Left lung (tissue), 4 donors: ENCODE measurements at regions not wholly inside any gene's neighbourhood (a gene's known extent, or its start where the extent isn't known, plus 50 kb on each side); places are given as distances from the start of the nearest gene placed in this dataset.

Experiments used
- ATAC-seq: fragments of 200-7000 bp; cut with Tn5 transposase; one replicate; pipeline ENCODE4 v1.9.1; 2020; ENCODE audit warnings: moderate library complexity
- DNase-seq, 4 donors: peaks; one replicate each; pipeline ENCODE4 v3.0.0-alpha.2; 2013 to 2020
- H3K27ac ChIP-seq, 2 donors: fragments of 200-600 bp; sonication (generic) in 1 of 2; one replicate each; pipeline versions ENCODE4 v1.5.0 to v1.8.0; 2020 to 2021
- H3K27me3 ChIP-seq, 2 donors: fragments of 200-600 bp; sonication (generic) in 1 of 2; one replicate each; pipeline versions ENCODE4 v1.5.0 to v1.8.0; 2020 to 2021
- H3K36me3 ChIP-seq, 2 donors: fragments of 200-600 bp; sonication (generic) in 1 of 2; one replicate each; pipeline versions ENCODE4 v1.5.0 to v1.8.0; 2020 to 2021
- H3K4me1 ChIP-seq, 2 donors: fragments of 200-600 bp; one replicate each; pipeline ENCODE4 v1.8.0; 2021
- H3K4me3 ChIP-seq, 2 donors: fragments of 200-600 bp; sonication (generic) in 1 of 2; one replicate each; pipeline versions ENCODE4 v1.5.0 to v1.8.0; 2020 to 2021; ENCODE audit warnings: mild to moderate bottlenecking in 1 of 2
- H3K9me3 ChIP-seq, 2 donors: fragments of 200-600 bp; sonication (generic) in 1 of 2; one replicate each; pipeline versions ENCODE4 v1.5.0 to v1.8.0; 2020 to 2021
- intact Hi-C, 2 donors: fragments of 100-400 bp; cut with DNase I; formaldehyde crosslinking; loops; one replicate each; pipeline versions ENCODE4 v1.11.2 to v1.14.2; 2022
- TF ChIP-seq, protein P1 (sequence below), 2 donors: fragments of 200-600 bp; sonication (generic) in 1 of 2; IDR thresholded peaks; one replicate each; pipeline versions ENCODE4 v1.5.0 to v1.8.0; 2021; ENCODE audit warnings: antibody characterized with exemption in 2 of 2
- donor health status: DM: no; HTN: yes; CAD: no.
- donor health status: DM: no; HTN: no; CAD: no.

DNA sequence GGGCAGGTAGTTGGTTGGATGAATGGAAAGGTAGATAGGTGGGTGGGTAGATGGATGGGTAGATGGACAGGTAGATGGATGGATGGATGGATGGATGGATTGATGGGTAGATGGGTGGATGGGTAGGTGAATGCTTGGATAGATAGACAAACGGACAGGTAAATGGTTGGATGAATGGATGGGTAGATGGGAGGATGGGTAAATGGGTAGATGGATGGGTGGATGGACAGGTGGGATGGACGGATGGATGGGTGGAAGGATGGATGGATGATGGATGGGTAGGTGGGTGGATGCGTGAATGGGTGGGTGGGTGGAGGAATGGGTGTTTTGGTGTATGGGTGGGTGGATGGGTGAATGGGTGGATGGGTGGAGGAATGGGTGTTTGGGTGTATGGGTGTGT is 50.1 kb upstream of the ASAP2 start:
- no peak for DNase-seq
- Histone ChIP-seq H3K9me3 (no peaks in the 10 kb centered on the region), H3K36me3 (no peaks in the 10 kb centered on the region), H3K27me3 (no peaks in the 10 kb centered on the region), H3K4me3 (no peak overlapping the region), H3K27ac (no peak overlapping the region), H3K4me1 (peaks cover 0 to 14% of the 10 kb centered on the region in 2 donors)
- ATAC-seq, result no peak
- TF ChIP-seq, protein P1, sequence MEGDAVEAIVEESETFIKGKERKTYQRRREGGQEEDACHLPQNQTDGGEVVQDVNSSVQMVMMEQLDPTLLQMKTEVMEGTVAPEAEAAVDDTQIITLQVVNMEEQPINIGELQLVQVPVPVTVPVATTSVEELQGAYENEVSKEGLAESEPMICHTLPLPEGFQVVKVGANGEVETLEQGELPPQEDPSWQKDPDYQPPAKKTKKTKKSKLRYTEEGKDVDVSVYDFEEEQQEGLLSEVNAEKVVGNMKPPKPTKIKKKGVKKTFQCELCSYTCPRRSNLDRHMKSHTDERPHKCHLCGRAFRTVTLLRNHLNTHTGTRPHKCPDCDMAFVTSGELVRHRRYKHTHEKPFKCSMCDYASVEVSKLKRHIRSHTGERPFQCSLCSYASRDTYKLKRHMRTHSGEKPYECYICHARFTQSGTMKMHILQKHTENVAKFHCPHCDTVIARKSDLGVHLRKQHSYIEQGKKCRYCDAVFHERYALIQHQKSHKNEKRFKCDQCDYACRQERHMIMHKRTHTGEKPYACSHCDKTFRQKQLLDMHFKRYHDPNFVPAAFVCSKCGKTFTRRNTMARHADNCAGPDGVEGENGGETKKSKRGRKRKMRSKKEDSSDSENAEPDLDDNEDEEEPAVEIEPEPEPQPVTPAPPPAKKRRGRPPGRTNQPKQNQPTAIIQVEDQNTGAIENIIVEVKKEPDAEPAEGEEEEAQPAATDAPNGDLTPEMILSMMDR (IDR thresholded peaks at IDR 0.05), result no peak
- intact Hi-C loops, result no loop called here

DNA sequence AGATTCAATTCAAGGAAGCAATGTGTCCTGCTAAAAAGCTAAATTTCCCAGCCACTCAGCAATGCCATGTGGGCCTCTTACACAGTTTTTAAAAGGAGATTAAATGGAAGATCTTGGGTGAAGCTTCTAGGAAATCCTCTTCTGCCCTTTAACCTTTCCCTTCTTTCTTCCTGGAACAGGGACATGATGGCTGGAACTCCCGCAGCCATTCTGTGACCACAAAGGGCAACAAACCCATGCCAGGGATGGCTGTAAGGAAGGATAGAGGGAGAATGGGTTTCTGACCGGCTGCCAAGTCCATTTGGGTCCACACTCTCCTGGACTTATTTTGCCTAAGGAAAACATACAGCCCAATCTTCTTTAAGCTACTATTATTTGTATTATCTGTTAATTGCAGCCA is 52.6 kb upstream of the ASAP2 start:
- H3K27me3 ChIP-seq, result no peaks in the 10 kb centered on the region
- intact Hi-C loops, result no loop called here
- H3K27ac ChIP-seq, result no peak overlapping the region
- no peak for DNase-seq
- no peak overlapping the region for H3K4me3 ChIP-seq
- no peaks in the 10 kb centered on the region for H3K36me3 ChIP-seq
- no peaks in the 10 kb centered on the region for H3K9me3 ChIP-seq
- H3K4me1 ChIP-seq, result peaks cover 0 to 14% of the 10 kb centered on the region in 2 donors
- no peak for ATAC-seq
- TF ChIP-seq, protein P1 (IDR thresholded peaks at IDR 0.05), result no peak

DNA sequence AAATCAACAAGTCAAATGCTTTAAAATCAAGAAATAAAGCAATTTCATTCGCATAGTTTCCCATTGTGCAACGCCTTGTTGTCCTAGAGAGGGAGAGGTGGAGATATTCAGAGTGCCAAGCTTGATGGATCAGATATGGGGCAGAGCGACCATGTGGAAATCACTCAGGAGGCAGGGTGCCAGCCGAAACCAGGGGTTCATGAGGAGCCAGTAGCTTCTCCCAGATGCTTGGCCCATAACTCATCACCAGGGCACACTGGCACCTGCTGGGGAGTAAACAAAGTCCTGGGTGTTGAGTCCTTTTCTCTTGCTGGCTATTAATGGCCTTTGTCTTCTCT is 53.0 kb upstream of the ASAP2 start:
- ATAC-seq (peak; percentile 18), DNase-seq (no peak)
- H3K4me3 ChIP-seq, result no peak overlapping the region
- intact Hi-C loops, result no loop called here
- H3K36me3 ChIP-seq, result no peaks in the 10 kb centered on the region
- H3K9me3 ChIP-seq, result no peaks in the 10 kb centered on the region
- no peak overlapping the region for H3K27ac ChIP-seq
- TF ChIP-seq, protein P1 (IDR thresholded peaks at IDR 0.05), result no peak
- H3K4me1 ChIP-seq, result peaks cover 0 to 14% of the 10 kb centered on the region in 2 donors
- H3K27me3 ChIP-seq, result no peaks in the 10 kb centered on the region

DNA sequence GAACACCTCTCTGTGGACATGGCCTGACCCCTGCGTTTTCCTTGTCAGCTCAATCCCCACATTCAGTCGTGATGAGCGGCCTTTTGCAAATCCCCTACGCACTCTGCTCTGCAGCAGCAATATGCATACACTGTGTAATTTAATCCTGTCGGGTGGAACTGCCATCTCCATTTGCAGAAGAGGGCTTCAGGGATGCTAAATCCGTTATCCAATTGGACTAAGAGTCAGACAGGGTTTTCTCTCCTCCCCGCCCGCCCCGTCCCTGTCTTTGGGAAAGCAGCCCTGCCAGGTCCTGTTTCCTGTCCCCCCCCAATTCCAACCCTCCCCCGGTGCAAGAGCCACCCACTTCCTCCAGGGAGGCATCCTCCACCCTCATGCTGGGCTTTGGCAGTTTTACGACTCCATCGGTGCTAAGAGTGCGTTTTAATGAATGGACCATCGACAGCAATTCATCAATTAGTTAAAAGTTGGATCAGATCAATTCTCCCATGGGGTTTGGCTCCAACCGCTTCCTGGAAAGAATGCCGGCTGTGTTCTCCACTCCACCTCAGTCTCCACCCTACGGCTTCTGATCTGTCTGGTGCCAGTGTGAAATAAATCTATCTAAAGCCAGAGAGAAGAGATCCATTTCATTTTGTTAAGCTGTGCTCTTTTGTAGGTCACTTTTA is 53.5 kb upstream of the ASAP2 start:
- Histone ChIP-seq H3K27ac (no peak overlapping the region), H3K4me3 (no peak overlapping the region), H3K4me1 (peaks cover 0 to 14% of the 10 kb centered on the region in 2 donors), H3K9me3 (no peaks in the 10 kb centered on the region), H3K27me3 (no peaks in the 10 kb centered on the region), H3K36me3 (no peaks in the 10 kb centered on the region)
- no peak for DNase-seq
- ATAC-seq, result peak; percentile 24
- intact Hi-C loops, result no loop called here
- TF ChIP-seq, protein P1 (IDR thresholded peaks at IDR 0.05), result no peak

DNA sequence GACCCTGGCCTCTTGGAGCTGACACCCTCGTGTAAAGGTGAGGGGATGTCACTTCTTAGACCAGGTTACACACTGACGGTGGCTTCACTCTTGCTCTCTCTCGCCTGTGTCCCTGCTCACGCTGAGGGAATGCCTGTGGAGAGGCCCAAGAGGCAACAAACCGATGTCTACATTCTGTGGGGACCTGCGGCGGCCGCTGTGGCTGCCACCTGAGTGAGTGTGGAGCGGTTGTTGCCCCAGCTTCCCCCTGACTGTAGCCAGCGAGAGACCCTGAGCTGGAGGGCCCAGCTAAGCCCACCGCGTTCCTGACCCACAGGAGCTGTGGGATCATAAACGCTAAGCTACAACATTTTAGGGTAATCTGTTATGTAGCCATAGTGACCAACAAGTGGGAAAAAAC is 55.7 kb upstream of the ASAP2 start:
- TF ChIP-seq, protein P1 (IDR thresholded peaks at IDR 0.05), result no peak
- no peaks in the 10 kb centered on the region for H3K9me3 ChIP-seq
- DNase-seq, result no peak
- no peak overlapping the region for H3K4me3 ChIP-seq
- no peaks in the 10 kb centered on the region for H3K36me3 ChIP-seq
- ATAC-seq, result no peak
- H3K27ac ChIP-seq, result no peak overlapping the region
- intact Hi-C loops, result no loop called here
- H3K27me3 ChIP-seq, result no peaks in the 10 kb centered on the region
- peaks cover 0 to 14% of the 10 kb centered on the region in 2 donors for H3K4me1 ChIP-seq
